HG03558 (cell line): ENCODE measurements at regions not wholly inside any gene's neighbourhood (a gene's known extent, or its start where the extent isn't known, plus 50 kb on each side); places are given as distances from the start of the nearest gene placed in this dataset.

Experiments
- ATAC-seq: cut with Tn5 transposase; IDR thresholded peaks from one replicate; pipeline ENCODE4 v1.9.1; 2021; ENCODE audit warnings: moderate number of reproducible peaks; ENCODE audit not compliant: unreplicated experiment; ENCODE audit errors: extremely low read depth

- peak; percentile 27 for ATAC-seq
Observed at GRCh38 chr18:59848002-59848401, 51.8 kb upstream of the PMAIP1 start.

GRCh38 chr18:59847491-59847846, 52.3 kb upstream of the PMAIP1 start:
- ATAC-seq = peak; percentile 3

GRCh38 chr18:59846814-59847490, 52.8 kb upstream of the PMAIP1 start:
- ATAC-seq = peak; percentile 85

- ATAC-seq = no peak
Observed at GRCh38 chr18:59842947-59843346, 56.8 kb upstream of the PMAIP1 start.

- ATAC-seq = no peak
Observed at GRCh38 chr18:59839931-59840685, 59.7 kb upstream of the PMAIP1 start.

- no peak for ATAC-seq
Observed at GRCh38 chr18:59839246-59839645, 60.5 kb upstream of the PMAIP1 start.

- ATAC-seq = peak; percentile 39
Observed at GRCh38 chr18:59837586-59837985, 62.2 kb upstream of the PMAIP1 start.

GRCh38 chr18:59835605-59836379, 64.0 kb upstream of the PMAIP1 start:
- ATAC-seq = no peak

GRCh38 chr18:59834267-59834666, 65.5 kb upstream of the PMAIP1 start:
- peak; percentile 28 for ATAC-seq

GRCh38 chr18:59833785-59834184, 66.0 kb upstream of the PMAIP1 start:
- ATAC-seq = peak; percentile 68

- no peak for ATAC-seq
Observed at GRCh38 chr18:59823596-59824195, 76.1 kb upstream of the PMAIP1 start.

- no peak for ATAC-seq
Observed at GRCh38 chr18:59822612-59823550, 76.9 kb upstream of the PMAIP1 start.

GRCh38 chr18:59821983-59822382, 77.8 kb upstream of the PMAIP1 start:
- no peak for ATAC-seq

- no peak for ATAC-seq
Observed at GRCh38 chr18:59820663-59821062, 79.1 kb upstream of the PMAIP1 start.

GRCh38 chr18:59818769-59819168, 81.0 kb upstream of the PMAIP1 start:
- no peak for ATAC-seq

GRCh38 chr18:59814891-59815290, 84.9 kb upstream of the PMAIP1 start:
- no peak for ATAC-seq

- ATAC-seq = no peak
Observed at GRCh38 chr18:59813942-59814341, 85.9 kb upstream of the PMAIP1 start.

- ATAC-seq = no peak
Observed at GRCh38 chr18:59810735-59811520, 88.9 kb upstream of the PMAIP1 start.

GRCh38 chr18:59810183-59810582, 89.6 kb upstream of the PMAIP1 start:
- ATAC-seq = no peak
